ENCODE measurements at regions not wholly inside any gene's neighbourhood (a gene's known extent, or its start where the extent isn't known, plus 50 kb on each side); places are given as distances from the start of the nearest gene placed in this dataset.

- ChIA-PET CTCF (ENCODE audit: low intra/inter-chr PET ratio, low total read pairs) (no interaction called here), POLR2A (no interaction called here)
- H3K9me3 ChIP-seq (ENCODE audit: low read length), result peaks cover 54% of the 10 kb centered on the region
- TF ChIP-seq MBNL3 (CRISPR knock-in tag; conservative IDR thresholded peaks at IDR 0.05) (no peak), ZNF574 (CRISPR knock-in tag; IDR thresholded peaks at IDR 0.05) (no peak), TIGD3 (CRISPR knock-in tag; IDR thresholded peaks at IDR 0.05; ENCODE audit: borderline replicate concordance) (no peak)
- TF ChIP-seq, protein P1, sequence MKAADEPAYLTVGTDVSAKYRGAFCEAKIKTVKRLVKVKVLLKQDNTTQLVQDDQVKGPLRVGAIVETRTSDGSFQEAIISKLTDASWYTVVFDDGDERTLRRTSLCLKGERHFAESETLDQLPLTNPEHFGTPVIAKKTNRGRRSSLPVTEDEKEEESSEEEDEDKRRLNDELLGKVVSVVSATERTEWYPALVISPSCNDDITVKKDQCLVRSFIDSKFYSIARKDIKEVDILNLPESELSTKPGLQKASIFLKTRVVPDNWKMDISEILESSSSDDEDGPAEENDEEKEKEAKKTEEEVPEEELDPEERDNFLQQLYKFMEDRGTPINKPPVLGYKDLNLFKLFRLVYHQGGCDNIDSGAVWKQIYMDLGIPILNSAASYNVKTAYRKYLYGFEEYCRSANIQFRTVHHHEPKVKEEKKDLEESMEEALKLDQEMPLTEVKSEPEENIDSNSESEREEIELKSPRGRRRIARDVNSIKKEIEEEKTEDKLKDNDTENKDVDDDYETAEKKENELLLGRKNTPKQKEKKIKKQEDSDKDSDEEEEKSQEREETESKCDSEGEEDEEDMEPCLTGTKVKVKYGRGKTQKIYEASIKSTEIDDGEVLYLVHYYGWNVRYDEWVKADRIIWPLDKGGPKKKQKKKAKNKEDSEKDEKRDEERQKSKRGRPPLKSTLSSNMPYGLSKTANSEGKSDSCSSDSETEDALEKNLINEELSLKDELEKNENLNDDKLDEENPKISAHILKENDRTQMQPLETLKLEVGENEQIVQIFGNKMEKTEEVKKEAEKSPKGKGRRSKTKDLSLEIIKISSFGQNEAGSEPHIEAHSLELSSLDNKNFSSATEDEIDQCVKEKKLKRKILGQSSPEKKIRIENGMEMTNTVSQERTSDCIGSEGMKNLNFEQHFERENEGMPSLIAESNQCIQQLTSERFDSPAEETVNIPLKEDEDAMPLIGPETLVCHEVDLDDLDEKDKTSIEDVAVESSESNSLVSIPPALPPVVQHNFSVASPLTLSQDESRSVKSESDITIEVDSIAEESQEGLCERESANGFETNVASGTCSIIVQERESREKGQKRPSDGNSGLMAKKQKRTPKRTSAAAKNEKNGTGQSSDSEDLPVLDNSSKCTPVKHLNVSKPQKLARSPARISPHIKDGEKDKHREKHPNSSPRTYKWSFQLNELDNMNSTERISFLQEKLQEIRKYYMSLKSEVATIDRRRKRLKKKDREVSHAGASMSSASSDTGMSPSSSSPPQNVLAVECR (CRISPR knock-in tag; IDR thresholded peaks at IDR 0.05; ENCODE audit: borderline replicate concordance), result no peak
- no peaks in the 10 kb centered on the region for H3K4me1 ChIP-seq (ENCODE audit: insufficient read depth, low read length)
- H3K9ac ChIP-seq (ENCODE audit: insufficient read depth, low read depth, low read length), result no peak overlapping the region
- no peaks in the 10 kb centered on the region for H3K79me2 ChIP-seq (ENCODE audit: insufficient read depth, low read length)
- no peaks in the 10 kb centered on the region for H3K36me3 ChIP-seq (replicated peaks in 1 of 2; ENCODE audit: control insufficient read depth in 1 of 2, insufficient read depth in 2 of 2, low read length in 2 of 2)
- no peak overlapping the region for H3K27ac ChIP-seq (ENCODE audit: extremely low read length, insufficient read depth, low read length)
- FAIRE-seq, result no peak
- no peaks in the 10 kb centered on the region for H3K27me3 ChIP-seq (ENCODE audit: control insufficient read depth in 1 of 2, insufficient read depth in 2 of 2, low read length in 2 of 2)
- no peak overlapping the region for H3K4me3 ChIP-seq (replicated peaks in 1 of 3; ENCODE audit: insufficient read depth in 1 of 3, low read depth in 2 of 3, low read length in 3 of 3)
- no peak for ATAC-seq
- no peak overlapping the region for H2AFZ ChIP-seq (ENCODE audit: low read length)
- no peaks in the 10 kb centered on the region for H4K20me1 ChIP-seq (ENCODE audit: insufficient read depth, low read length)
- no peak overlapping the region for H3K4me2 ChIP-seq (ENCODE audit: low read depth, low read length)
- in situ Hi-C loops (cut with HindIII; ENCODE audit: extremely low pct_ligation_motif_present, low pct_unique_long_range_greater_than_20kb) (no loop called here), intact Hi-C loops (cut with micrococcal nuclease; ENCODE audit: unreplicated experiment) (no loop called here)
- BruUV-seq (replicated peaks), result no TSS peak
- 35% methylated on average over 1 of the region's 1 CpG for WGBS (ENCODE audit: low lambda C conversion rate)
- DNase-seq (ENCODE audit: low spot score), result no peak
These were observed 513.5 kb downstream of the TRIB2 start for GRCh38 chr2:13230221-13230620.

All from HepG2 (cell line).